GM21447 (cell line): ENCODE measurements at regions not wholly inside any gene's neighbourhood (a gene's known extent, or its start where the extent isn't known, plus 50 kb on each side); places are given as distances from the start of the nearest gene placed in this dataset.

Source experiments
- ATAC-seq: cut with Tn5 transposase; IDR thresholded peaks from one replicate; pipeline ENCODE4 v1.9.1; 2021; ENCODE audit not compliant: unreplicated experiment

- ATAC-seq: no peak
These were observed 421.3 kb upstream of the ANKRD30A start for GRCh38 chr10:36704124-36704523.

GRCh38 chr10:36703179-36703578 is 422.2 kb upstream of the ANKRD30A start:
- ATAC-seq: no peak

GRCh38 chr10:36700123-36700522 is 425.3 kb upstream of the ANKRD30A start:
- no peak for ATAC-seq

GRCh38 chr10:36692759-36693158 is 432.6 kb upstream of the ANKRD30A start:
- no peak for ATAC-seq

DNA sequence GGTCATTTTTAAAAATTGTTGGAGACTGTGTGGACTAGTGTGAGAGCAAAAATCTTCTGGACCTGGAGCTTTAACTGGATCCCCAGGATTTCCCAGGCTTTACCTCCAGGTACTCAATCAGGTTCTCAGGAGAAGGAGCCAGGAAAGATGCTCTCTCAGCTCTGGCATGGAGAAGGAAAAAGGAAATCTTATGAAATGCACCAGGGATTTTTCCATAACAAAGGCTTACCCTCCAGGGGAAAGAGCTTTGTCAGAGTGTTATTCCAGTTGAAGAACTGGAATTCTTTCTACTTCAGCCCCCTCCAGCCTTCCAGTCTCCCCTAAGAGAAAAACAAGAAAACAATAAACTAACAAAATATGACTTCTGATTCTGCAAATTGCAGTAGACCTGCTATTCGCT is 436.7 kb upstream of the ANKRD30A start:
- ATAC-seq: no peak

GRCh38 chr10:36683421-36683820 is 442.0 kb upstream of the ANKRD30A start:
- ATAC-seq: no peak

DNA sequence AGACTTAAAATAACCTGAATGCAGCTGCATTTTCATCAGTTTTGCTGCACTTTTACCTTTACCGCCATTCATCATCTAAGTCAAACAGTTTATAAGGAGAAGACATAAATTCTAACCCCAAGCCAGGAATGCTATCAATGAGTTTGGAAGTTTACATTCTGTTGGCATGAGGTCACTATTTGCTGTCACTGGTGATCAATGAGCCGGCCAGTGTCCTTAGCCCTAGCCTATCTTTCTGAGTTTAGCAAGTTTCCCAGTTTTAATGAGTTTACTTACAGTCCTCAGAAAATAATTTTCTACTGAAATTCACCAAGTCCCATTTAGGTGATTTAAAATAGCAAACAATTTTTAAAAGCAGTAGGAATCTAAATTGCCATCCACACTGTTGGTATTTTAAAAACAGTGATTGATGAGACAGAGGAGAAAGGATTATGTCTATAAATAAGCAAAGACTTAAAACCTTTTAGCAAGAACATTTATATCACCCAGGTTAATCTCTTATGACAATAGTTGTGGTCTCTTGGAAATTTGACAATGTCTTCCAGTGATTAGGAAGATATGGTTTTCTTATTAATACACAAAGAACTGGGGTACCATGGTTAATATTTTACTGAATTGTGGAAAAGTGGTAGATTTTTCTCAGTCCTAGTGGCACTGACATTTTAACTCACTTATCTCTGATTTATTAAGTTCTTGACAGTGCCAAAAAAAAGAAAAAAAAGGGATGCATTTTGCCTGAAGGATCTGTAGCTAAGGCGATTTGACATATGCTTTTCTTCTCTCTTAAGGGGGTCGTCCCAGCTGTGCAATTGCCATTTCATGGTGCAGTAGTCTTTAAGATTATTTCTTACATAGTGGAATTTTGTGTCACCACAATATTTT is 443.4 kb upstream of the ANKRD30A start:
- no peak for ATAC-seq

GRCh38 chr10:36679554-36679953 is 445.8 kb upstream of the ANKRD30A start:
- no peak for ATAC-seq

DNA sequence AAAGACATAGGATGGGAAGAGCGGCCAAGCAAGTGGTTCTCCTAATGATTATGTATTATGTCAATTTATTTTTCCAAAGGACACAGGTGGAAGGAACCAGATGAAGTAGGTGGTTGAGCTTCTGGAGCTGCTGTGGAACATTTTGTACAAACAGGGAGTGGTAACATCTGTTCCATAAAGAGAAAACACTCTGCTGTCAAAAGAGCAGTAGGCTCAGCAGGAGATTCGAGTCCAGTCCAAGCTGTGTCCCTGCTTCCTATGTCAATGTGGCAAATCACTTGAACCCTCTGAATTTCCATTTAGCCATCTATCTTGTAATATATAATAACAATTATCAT is 448.0 kb upstream of the ANKRD30A start:
- no peak for ATAC-seq

GRCh38 chr10:36676756-36677430 is 448.5 kb upstream of the ANKRD30A start:
- no peak for ATAC-seq

GRCh38 chr10:36676321-36676720 is 449.1 kb upstream of the ANKRD30A start:
- ATAC-seq: no peak

- ATAC-seq: no peak
These were observed 449.9 kb upstream of the ANKRD30A start for GRCh38 chr10:36675458-36675880.

DNA sequence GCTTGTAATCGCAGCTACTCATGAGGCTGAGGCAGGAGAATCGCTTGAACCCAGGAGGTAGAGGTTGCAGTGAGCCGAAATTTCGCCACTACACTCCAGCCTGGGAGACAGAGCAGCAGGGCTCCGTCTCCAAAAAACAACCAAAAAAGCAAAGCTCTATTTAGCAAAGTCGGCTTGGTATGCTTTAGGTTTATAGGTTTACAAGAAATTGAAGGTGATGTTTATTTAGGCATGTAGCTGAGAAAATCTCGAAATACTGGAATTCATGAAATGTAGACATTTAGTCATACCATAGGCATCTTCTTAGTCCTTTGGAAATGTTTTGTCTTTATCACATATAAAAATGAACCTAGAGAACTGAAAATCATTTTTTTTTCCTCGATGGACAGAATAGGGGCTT is 453.8 kb upstream of the ANKRD30A start:
- no peak for ATAC-seq

- ATAC-seq: no peak
These were observed 454.6 kb upstream of the ANKRD30A start for GRCh38 chr10:36670621-36671402.

DNA sequence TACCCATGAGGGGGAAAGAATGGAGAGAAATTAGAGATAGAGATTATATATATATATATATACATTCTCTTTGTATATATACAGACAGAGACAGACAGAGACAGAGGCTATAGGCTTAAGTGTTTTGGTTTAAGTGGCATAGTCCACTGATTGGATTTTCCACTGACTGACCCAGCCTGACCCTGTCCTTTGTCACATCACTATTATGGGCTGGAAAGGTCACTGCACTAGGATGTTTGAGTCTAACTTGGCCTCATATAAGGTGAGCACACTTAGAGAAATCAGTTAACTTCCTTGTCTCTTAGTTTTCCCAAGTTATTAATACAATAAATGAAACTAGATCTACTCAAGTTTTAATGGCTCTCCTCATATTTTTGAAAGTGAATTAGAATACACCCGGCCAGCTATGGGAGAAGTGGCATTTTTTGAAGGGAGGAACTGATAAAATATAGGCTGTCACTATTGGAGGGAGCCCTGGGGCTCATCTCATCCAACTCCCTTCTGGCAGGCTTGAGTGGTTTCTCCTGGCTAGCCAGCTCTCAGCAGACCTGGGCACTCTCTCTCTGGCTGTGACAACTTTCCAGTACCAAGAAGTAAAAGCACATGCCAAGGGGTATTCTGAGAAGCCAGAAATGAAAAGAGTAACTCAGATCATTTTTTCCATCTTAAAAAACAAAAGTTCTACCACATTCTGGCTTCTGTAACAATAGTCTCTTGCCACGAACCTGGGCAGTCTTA is 455.6 kb upstream of the ANKRD30A start:
- ATAC-seq: no peak

DNA sequence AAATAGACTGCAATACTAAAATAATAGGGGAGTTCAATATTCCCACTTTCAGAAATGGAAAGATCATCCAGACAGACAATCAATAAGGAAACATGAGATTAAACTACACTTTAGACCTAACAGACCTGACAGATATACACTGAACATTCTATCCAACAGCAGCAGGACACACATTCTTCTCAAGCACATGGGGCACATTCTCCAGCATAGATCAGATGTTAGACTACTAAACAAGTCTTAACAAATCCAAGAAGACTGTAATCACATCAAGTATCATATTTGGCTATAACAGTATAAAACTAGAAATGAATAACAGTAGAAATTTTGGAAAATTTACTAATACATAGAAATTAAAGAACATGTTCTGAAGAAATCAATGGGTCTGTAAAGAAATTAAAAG is 458.9 kb upstream of the ANKRD30A start:
- ATAC-seq: no peak

DNA sequence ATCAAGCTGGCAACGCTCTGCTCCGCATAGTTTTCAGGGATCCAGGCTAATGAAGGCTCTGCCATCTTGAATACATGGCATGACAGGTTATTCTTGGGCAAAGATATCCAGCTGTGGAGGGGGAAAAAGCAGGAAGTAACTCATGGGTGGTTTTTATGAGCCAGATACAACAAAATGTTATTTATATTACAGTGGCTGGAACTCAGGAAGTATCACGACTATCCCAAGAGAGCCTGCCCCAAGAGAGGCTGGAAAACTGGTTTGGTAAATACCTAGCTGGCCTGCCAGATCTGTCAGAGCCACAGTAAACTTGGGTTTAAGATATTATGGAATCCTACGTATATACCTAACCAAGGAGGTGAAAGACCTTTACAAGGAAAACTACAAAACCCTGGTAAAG is 462.8 kb upstream of the ANKRD30A start:
- no peak for ATAC-seq

DNA sequence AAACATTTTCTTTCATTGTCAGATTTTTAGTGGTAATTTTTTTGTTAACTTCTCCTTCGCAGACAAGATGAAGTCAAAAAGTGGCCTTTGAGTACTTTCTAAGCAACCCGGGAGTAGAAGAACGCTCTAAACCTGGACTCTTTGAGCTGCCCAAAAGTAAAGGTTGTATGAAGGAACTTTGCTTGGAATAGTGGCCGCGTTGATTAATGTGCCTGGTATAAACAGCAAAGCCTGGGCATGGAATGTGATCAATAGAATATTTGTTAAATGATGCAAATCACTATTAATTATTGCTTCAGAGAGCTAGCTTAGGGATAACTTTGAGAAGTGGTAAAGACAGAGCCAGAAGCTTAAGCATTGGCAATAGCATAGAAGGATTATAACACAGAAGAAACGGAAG is 475.1 kb upstream of the ANKRD30A start:
- no peak for ATAC-seq

DNA sequence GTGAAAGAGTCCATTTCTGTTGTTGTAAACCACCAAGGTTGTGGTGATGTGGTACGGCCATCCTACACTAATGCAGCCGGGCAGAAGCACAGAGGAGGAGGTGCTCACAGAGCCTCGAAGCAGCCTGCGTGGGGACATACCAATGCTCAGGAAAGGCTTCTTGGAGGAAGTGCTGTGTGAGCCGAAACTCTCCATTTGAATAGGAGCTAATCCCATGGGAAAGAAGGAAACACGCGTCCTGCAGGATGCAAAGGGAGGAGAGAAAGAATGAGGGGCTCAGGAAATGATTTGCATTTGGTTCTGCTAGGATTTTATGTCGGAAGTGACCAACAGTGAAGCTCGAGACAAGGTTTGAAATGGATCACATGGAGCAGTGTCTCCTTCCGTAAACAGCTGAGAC is 477.9 kb upstream of the ANKRD30A start:
- no peak for ATAC-seq

- ATAC-seq: no peak
These were observed 484.8 kb upstream of the ANKRD30A start for GRCh38 chr10:36640626-36641025.
